Urothelium cell line (cell line): ENCODE measurements at regions not wholly inside any gene's neighbourhood (a gene's known extent, or its start where the extent isn't known, plus 50 kb on each side); places are given as distances from the start of the nearest gene placed in this dataset.

Experiments
- DNase-seq: peaks from one replicate; pipeline ENCODE4 v3.0.0; 2011; ENCODE audit warnings: low spot score, mixed read lengths
- FAIRE-seq: peaks from 2 replicates; lab custom pipeline; 2011; peaks lifted over from hg19 to GRCh38; lab: Jason Lieb, UNC

GRCh38 chr6:12420626-12421025 lies 130.5 kb downstream of the EDN1 start:
- FAIRE-seq (no peak), DNase-seq (peak; percentile 6)

GRCh38 chr6:12421596-12421995 lies 131.4 kb downstream of the EDN1 start:
- DNase-seq = no peak
- FAIRE-seq = no peak

GRCh38 chr6:12422848-12423247 lies 132.7 kb downstream of the EDN1 start:
- DNase-seq (no peak), FAIRE-seq (peak; percentile 27)

- FAIRE-seq (no peak), DNase-seq (no peak)
Measured at GRCh38 chr6:12423832-12424231, 133.7 kb downstream of the EDN1 start.

GRCh38 chr6:12426121-12426520 lies 136.0 kb downstream of the EDN1 start:
- DNase-seq (no peak), FAIRE-seq (no peak)

GRCh38 chr6:12431023-12431422 lies 140.9 kb downstream of the EDN1 start:
- DNase-seq = no peak
- FAIRE-seq = no peak

GRCh38 chr6:12436224-12436623 lies 146.1 kb downstream of the EDN1 start:
- no peak for FAIRE-seq

GRCh38 chr6:12436683-12437082 lies 146.5 kb downstream of the EDN1 start:
- FAIRE-seq (no peak), DNase-seq (no peak)

More at GRCh38 chr6:12436224-12436623, 146.1 kb downstream of the EDN1 start:
- no peak for DNase-seq

GRCh38 chr6:12439296-12439695 lies 149.1 kb downstream of the EDN1 start:
- DNase-seq (no peak), FAIRE-seq (no peak)

- FAIRE-seq = no peak
- peak; percentile 8 for DNase-seq
Measured at GRCh38 chr6:12440981-12441380, 150.8 kb downstream of the EDN1 start.

GRCh38 chr6:12442455-12442854 lies 152.3 kb downstream of the EDN1 start:
- no peak for FAIRE-seq
- DNase-seq = no peak

- no peak for FAIRE-seq
- no peak for DNase-seq
Measured at GRCh38 chr6:12446394-12446793, 156.2 kb downstream of the EDN1 start.

- no peak for FAIRE-seq
- DNase-seq = no peak
Measured at GRCh38 chr6:12449447-12449846, 159.3 kb downstream of the EDN1 start.

GRCh38 chr6:12450467-12450866 lies 160.3 kb downstream of the EDN1 start:
- no peak for FAIRE-seq

GRCh38 chr6:12456343-12456742 lies 166.2 kb downstream of the EDN1 start:
- no peak for DNase-seq

More at GRCh38 chr6:12450467-12450866, 160.3 kb downstream of the EDN1 start:
- no peak for DNase-seq

GRCh38 chr6:12457094-12457493 lies 166.9 kb downstream of the EDN1 start:
- no peak for DNase-seq
- no peak for FAIRE-seq

More at GRCh38 chr6:12456343-12456742, 166.2 kb downstream of the EDN1 start:
- FAIRE-seq = no peak

GRCh38 chr6:12458558-12458957 lies 168.4 kb downstream of the EDN1 start:
- FAIRE-seq (no peak), DNase-seq (no peak)

- no peak for FAIRE-seq
Measured at GRCh38 chr6:12459945-12460661, 169.9 kb downstream of the EDN1 start.

GRCh38 chr6:12467706-12468670 lies 177.8 kb downstream of the EDN1 start:
- FAIRE-seq (no peak), DNase-seq (no peak)

More at GRCh38 chr6:12459945-12460661, 169.9 kb downstream of the EDN1 start:
- no peak for DNase-seq

GRCh38 chr6:12472601-12473038 lies 182.5 kb downstream of the EDN1 start:
- FAIRE-seq (no peak), DNase-seq (peak; percentile 30)

- no peak for FAIRE-seq
- no peak for DNase-seq
Measured at GRCh38 chr6:12473494-12473893, 183.3 kb downstream of the EDN1 start.
